Activated B cell treated with CpG ODN at 0.5 μM for 24 hours (primary cell): ENCODE measurements at regions not wholly inside any gene's neighbourhood (a gene's known extent, or its start where the extent isn't known, plus 50 kb on each side); places are given as distances from the start of the nearest gene placed in this dataset.

ENCODE experiments used
- ATAC-seq: fragments of 200-7000 bp; cut with Tn5 transposase; one replicate; pipeline ENCODE4 v1.10.0; 2021; ENCODE audit warnings: low read depth, mild to moderate bottlenecking, moderate library complexity
- CTCF ChIA-PET: fragments of 350-600 bp; sonication (Branson Sonifier 250); formaldehyde crosslinking; loops from one replicate; lab custom pipeline; 2021; ENCODE audit warnings: antibody characterized with exemption; lab: Charles Lee
- POLR2A ChIA-PET: fragments of 350-600 bp; sonication (Branson Sonifier 250); formaldehyde crosslinking; loops from one replicate; lab custom pipeline; 2021; ENCODE audit warnings: antibody characterized with exemption; lab: Charles Lee
- DNase-seq: peaks from one replicate; pipeline ENCODE4 v3.0.0; 2022
- H3K27ac Mint-ChIP-seq: one replicate; pipeline ENCODE4 v1.8.0; 2020; ENCODE audit warnings: mixed read lengths
- H3K27me3 Mint-ChIP-seq: one replicate; pipeline ENCODE4 v1.8.0; 2021; ENCODE audit warnings: mixed read lengths
- H3K36me3 Mint-ChIP-seq: one replicate; pipeline ENCODE4 v1.8.0; 2021; ENCODE audit warnings: low read depth, mixed read lengths
- H3K4me1 Mint-ChIP-seq: one replicate; pipeline ENCODE4 v1.8.0; 2021; ENCODE audit warnings: mixed read lengths
- H3K4me3 Mint-ChIP-seq: one replicate; pipeline ENCODE4 v1.8.0; 2020; ENCODE audit warnings: mild to moderate bottlenecking, mixed read lengths
- H3K9me3 Mint-ChIP-seq: one replicate; pipeline ENCODE4 v1.8.0; 2020; ENCODE audit warnings: mixed read lengths
- intact Hi-C: fragments of 100-400 bp; cut with micrococcal nuclease; formaldehyde crosslinking; loops from one replicate; pipeline ENCODE4 v1.15.1; 2024
- TF ChIP-seq, protein P1 (sequence below): fragments of 200-600 bp; IDR thresholded peaks from one replicate; pipeline ENCODE4 v1.8.0; 2022; ENCODE audit warnings: antibody characterized with exemption, mild to moderate bottlenecking

DNA sequence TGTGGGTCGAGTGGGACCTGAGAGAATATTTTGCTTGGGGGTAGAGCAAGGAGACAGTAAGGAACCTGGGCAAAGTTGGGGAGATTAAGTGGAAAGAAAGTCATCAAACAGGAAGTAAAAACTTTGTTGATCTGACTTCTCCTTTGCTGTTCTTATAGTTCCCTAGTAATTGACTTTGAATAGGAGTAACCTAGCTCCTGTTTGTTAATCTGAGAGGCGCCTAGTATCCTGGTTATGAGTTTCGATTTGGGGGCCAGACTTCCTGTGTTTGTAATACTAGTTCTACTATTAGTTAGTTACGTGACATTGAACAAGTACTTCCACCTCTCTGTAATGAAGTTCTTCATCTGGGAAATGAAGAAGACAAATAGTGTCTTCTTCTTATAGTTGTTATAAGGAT, 99.1 kb downstream of the ZNF365 start:
- POLR2A ChIA-PET = no interaction called here
- TF ChIP-seq, protein P1, sequence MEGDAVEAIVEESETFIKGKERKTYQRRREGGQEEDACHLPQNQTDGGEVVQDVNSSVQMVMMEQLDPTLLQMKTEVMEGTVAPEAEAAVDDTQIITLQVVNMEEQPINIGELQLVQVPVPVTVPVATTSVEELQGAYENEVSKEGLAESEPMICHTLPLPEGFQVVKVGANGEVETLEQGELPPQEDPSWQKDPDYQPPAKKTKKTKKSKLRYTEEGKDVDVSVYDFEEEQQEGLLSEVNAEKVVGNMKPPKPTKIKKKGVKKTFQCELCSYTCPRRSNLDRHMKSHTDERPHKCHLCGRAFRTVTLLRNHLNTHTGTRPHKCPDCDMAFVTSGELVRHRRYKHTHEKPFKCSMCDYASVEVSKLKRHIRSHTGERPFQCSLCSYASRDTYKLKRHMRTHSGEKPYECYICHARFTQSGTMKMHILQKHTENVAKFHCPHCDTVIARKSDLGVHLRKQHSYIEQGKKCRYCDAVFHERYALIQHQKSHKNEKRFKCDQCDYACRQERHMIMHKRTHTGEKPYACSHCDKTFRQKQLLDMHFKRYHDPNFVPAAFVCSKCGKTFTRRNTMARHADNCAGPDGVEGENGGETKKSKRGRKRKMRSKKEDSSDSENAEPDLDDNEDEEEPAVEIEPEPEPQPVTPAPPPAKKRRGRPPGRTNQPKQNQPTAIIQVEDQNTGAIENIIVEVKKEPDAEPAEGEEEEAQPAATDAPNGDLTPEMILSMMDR = no peak
- H3K4me3 Mint-ChIP-seq = no peak overlapping the region
- peaks cover 3% of the 10 kb centered on the region for H3K4me1 Mint-ChIP-seq
- CTCF ChIA-PET = no interaction called here
- no peaks in the 10 kb centered on the region for H3K36me3 Mint-ChIP-seq
- peaks cover 3% of the 10 kb centered on the region for H3K9me3 Mint-ChIP-seq
- DNase-seq (no peak), ATAC-seq (no peak)
- H3K27ac Mint-ChIP-seq = no peak overlapping the region
- intact Hi-C loops = no loop called here
- peaks cover 11% of the 10 kb centered on the region for H3K27me3 Mint-ChIP-seq

DNA sequence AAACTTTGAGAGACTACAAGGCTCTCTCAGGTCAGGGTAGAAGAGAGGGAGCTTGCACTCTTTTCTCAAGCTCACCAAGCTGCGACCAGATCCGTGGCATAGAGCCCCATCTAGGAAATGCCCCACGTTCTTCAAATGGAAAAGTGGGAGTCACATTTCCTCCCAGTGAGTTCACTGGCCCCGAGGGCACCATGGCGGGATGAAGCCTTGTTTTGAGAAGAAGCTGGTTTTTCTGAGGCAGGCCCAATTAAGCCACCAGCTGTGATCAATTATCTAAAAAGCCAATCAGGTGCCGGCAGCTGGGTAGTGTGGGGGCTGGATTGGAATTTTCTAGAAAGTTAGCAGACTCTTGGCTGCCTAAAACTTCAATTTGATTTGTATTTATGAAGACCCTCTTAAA, 101.4 kb downstream of the ZNF365 start:
- H3K4me3 Mint-ChIP-seq = no peak overlapping the region
- TF ChIP-seq, protein P1 = no peak
- no peak for DNase-seq
- peaks cover 9% of the 10 kb centered on the region for H3K27me3 Mint-ChIP-seq
- ATAC-seq = no peak
- H3K27ac Mint-ChIP-seq = no peak overlapping the region
- ChIA-PET POLR2A (no interaction called here), CTCF (no interaction called here)
- intact Hi-C loops = no loop called here
- peaks cover 3% of the 10 kb centered on the region for H3K9me3 Mint-ChIP-seq
- no peaks in the 10 kb centered on the region for H3K36me3 Mint-ChIP-seq
- peaks cover 3% of the 10 kb centered on the region for H3K4me1 Mint-ChIP-seq

DNA sequence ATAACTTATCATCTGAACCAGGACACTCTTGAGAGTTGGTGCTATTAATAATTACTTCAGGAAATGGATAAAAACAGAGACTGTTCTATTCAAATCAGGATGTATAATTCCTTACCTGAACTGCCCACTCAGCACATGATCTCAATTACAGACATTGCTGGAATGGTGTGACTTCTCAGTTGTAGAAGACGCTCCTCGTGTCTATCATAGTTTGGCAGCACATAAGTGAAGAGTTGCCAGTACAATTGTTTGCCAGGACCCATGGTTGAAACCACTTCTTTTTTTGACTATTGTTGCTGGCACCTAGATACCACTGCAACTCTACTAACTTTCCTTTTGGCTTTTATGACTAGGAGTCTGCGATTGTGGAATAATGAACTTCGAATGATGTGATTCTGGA, 105.4 kb downstream of the ZNF365 start:
- peaks cover 9% of the 10 kb centered on the region for H3K4me1 Mint-ChIP-seq
- intact Hi-C loops = no loop called here
- no peak overlapping the region for H3K27ac Mint-ChIP-seq
- H3K4me3 Mint-ChIP-seq = no peak overlapping the region
- POLR2A ChIA-PET = interaction anchor here (0.6 kb wide), 1 partner anchor 515 kb away, joined by 3 read pairs; no protein-coding TSS in a partner anchor
- no peaks in the 10 kb centered on the region for H3K36me3 Mint-ChIP-seq
- TF ChIP-seq, protein P1 = no peak
- DNase-seq (no peak), ATAC-seq (no peak)
- H3K27me3 Mint-ChIP-seq = peaks cover 6% of the 10 kb centered on the region
- H3K9me3 Mint-ChIP-seq = peaks cover 6% of the 10 kb centered on the region
- CTCF ChIA-PET = no interaction called here

DNA sequence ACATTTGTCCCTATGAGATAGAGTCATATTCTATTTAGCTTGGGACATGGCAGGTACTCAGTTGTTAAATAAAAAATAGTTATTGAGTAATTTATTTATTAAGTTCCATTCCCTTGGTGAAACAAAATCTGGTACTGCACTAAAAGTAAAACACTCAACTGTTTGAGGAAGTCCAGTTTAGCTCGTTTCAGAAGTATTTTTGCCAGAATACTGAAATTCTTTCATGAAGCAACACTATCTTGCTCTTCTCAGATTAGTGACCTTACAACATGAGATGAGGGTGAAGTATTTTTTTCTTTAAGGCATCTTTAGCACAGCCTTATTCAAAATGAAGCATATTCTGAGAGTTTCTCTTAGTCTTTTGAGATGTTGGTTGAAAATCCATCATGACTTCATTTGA, 106.0 kb downstream of the ZNF365 start:
- no peak for ATAC-seq
- TF ChIP-seq, protein P1 = no peak
- no peak overlapping the region for H3K4me3 Mint-ChIP-seq
- H3K36me3 Mint-ChIP-seq = no peaks in the 10 kb centered on the region
- peaks cover 6% of the 10 kb centered on the region for H3K9me3 Mint-ChIP-seq
- CTCF ChIA-PET = no interaction called here
- intact Hi-C loops = no loop called here
- no peak overlapping the region for H3K27ac Mint-ChIP-seq
- POLR2A ChIA-PET = interaction anchor here (0.6 kb wide), 2 partner anchors 114 to 515 kb away, joined by 3 to 7 read pairs; no protein-coding TSS in a partner anchor
- no peak for DNase-seq
- H3K27me3 Mint-ChIP-seq = peaks cover 8% of the 10 kb centered on the region
- peaks cover 11% of the 10 kb centered on the region for H3K4me1 Mint-ChIP-seq

DNA sequence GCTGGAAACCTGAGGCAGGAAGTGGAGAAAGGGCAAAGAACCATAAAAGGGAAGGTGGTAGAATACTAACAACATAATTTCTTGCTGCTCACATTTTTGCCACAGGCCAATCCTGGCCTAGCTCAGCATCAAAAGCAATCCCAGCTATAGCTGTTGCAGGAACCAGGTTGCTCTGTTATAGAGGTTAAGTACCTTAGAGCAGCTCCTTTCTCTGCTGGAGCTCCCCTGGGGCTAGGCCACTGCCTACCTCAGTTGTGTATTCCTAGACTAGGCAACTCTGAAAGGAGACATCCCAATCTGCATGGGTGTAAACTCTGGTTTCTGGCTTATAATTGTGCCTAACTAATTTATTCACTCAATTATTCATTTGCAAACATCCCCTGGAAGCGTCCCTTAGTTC, 108.4 kb downstream of the ZNF365 start:
- H3K27ac Mint-ChIP-seq = no peak overlapping the region
- H3K9me3 Mint-ChIP-seq = peaks cover 3% of the 10 kb centered on the region
- intact Hi-C loops = no loop called here
- CTCF ChIA-PET = interaction anchor here (2.1 kb wide), 1 partner anchor 10 kb away, joined by 7 read pairs; no protein-coding TSS in a partner anchor
- TF ChIP-seq, protein P1 = no peak
- peaks cover 11% of the 10 kb centered on the region for H3K4me1 Mint-ChIP-seq
- H3K27me3 Mint-ChIP-seq = peaks cover 5% of the 10 kb centered on the region
- no peak overlapping the region for H3K4me3 Mint-ChIP-seq
- H3K36me3 Mint-ChIP-seq = no peaks in the 10 kb centered on the region
- ATAC-seq (no peak), DNase-seq (no peak)
- POLR2A ChIA-PET = no interaction called here
